HepG2 (cell line): ENCODE measurements at regions not wholly inside any gene's neighbourhood (a gene's known extent, or its start where the extent isn't known, plus 50 kb on each side); places are given as distances from the start of the nearest gene placed in this dataset.

Source experiments
- ATAC-seq: fragments of 200-7000 bp; cut with Tn5 transposase; 3 replicates; pipeline ENCODE4 v1.9.1; 2020; ENCODE audit warnings: mild to moderate bottlenecking, moderate library complexity
- BruUV-seq: library from RNA; stranded (reverse); fragments of 400-500 nt; replicated peaks from 2 replicates; lab custom pipeline; 2021; lab: Mats Ljungman, UMichigan
- CTCF ChIA-PET: fragments of 300-600 bp; formaldehyde crosslinking; extraction: SDS; loops from one replicate; lab custom pipeline; 2021; ENCODE audit warnings: low total read pairs, inconsistent platforms, low intra/inter-chr PET ratio; lab: Yijun Ruan, JAX
- POLR2A ChIA-PET: fragments of 350-600 bp; sonication (Branson Sonifier 250); formaldehyde crosslinking; loops from one replicate; lab custom pipeline; 2020; ENCODE audit warnings: antibody characterized with exemption, inconsistent platforms; lab: Yijun Ruan, JAX
- DNase-seq: peaks from one replicate; pipeline ENCODE4 v3.0.0-alpha.2; 2015; ENCODE audit warnings: low spot score
- FAIRE-seq: peaks from 3 replicates; lab custom pipeline; 2011; peaks lifted over from hg19 to GRCh38; lab: Jason Lieb, UNC
- H2AFZ ChIP-seq: one replicate; pipeline ENCODE4 v1.6.1; 2011; ENCODE audit warnings: low read length, inconsistent platforms
- H3K27ac ChIP-seq: fragments of 300-600 bp; 3 replicates; pipeline ENCODE4 v1.8.0; 2011; ENCODE audit warnings: mixed run types, mild to moderate bottlenecking, mixed read lengths, low read length, inconsistent platforms; ENCODE audit not compliant: insufficient read depth; ENCODE audit errors: extremely low read length
- H3K27me3 ChIP-seq, 2 experiments: fragments of 200-600 bp in 1 of 2; 2 replicates in 1 of 2; 3 replicates in 1 of 2; pipeline versions ENCODE4 v1.6.0 to v1.8.0; 2011; ENCODE audit warnings: low read length in 2 of 2, mild to moderate bottlenecking in 2 of 2, moderate library complexity in 2 of 2, inconsistent platforms in 1 of 2; ENCODE audit not compliant: insufficient read depth in 2 of 2, control insufficient read depth in 1 of 2
- H3K36me3 ChIP-seq, 2 experiments: fragments of 200-600 bp in 1 of 2; replicated peaks in 1 of 2; 2 replicates in 1 of 2; 3 replicates in 1 of 2; pipeline versions ENCODE4 v1.5.1 to v1.8.0; 2011; ENCODE audit warnings: low read length in 2 of 2, inconsistent platforms in 1 of 2; ENCODE audit not compliant: insufficient read depth in 2 of 2, control insufficient read depth in 1 of 2
- H3K4me1 ChIP-seq: 2 replicates; pipeline ENCODE4 v1.5.1; 2012; ENCODE audit warnings: low read length, inconsistent platforms; ENCODE audit not compliant: insufficient read depth
- H3K4me2 ChIP-seq: 2 replicates; pipeline ENCODE4 v1.6.0; 2011; ENCODE audit warnings: low read depth, low read length, inconsistent platforms
- H3K4me3 ChIP-seq, 3 experiments: fragments of 200-600 bp in 1 of 3; sonication (generic), shearing (Covaris generic) in 1 of 3; replicated peaks in 1 of 3; 2 replicates each; pipeline ENCODE4 v1.5.1; 2011 to 2016; ENCODE audit warnings: low read length in 3 of 3, inconsistent platforms in 2 of 3, low read depth in 2 of 3, mild to moderate bottlenecking in 2 of 3, control low read depth in 1 of 3, mixed read lengths in 1 of 3; ENCODE audit not compliant: insufficient read depth in 1 of 3
- H3K79me2 ChIP-seq: one replicate; pipeline ENCODE4 v1.6.1; 2011; ENCODE audit warnings: low read length, inconsistent platforms; ENCODE audit not compliant: insufficient read depth
- H3K9ac ChIP-seq: 2 replicates; pipeline ENCODE4 v1.6.0; 2011; ENCODE audit warnings: mild to moderate bottlenecking, low read depth, low read length, inconsistent platforms; ENCODE audit not compliant: insufficient read depth
- H3K9me3 ChIP-seq: 2 replicates; pipeline ENCODE4 v1.5.1; 2012; ENCODE audit warnings: mild to moderate bottlenecking, low read length
- H4K20me1 ChIP-seq: 2 replicates; pipeline ENCODE4 v1.6.0; 2011; ENCODE audit warnings: inconsistent platforms, mild to moderate bottlenecking, low read length, moderate library complexity; ENCODE audit not compliant: insufficient read depth
- BCL6 ChIP-seq: IDR thresholded peaks from 2 replicates; pipeline ENCODE4 v1.6.1; 2016; ENCODE audit warnings: missing genetic modification reagents, missing compliant biosample characterization
- FOXM1 ChIP-seq: sonication (generic); formaldehyde crosslinking; IDR thresholded peaks from 2 replicates; pipeline ENCODE4 v1.5.0; 2020; ENCODE audit warnings: missing genetic modification reagents
- HNRNPLL ChIP-seq: fragments of 200-400 bp; formaldehyde crosslinking; IDR thresholded peaks from 2 replicates; pipeline ENCODE4 v1.6.1; 2017; ENCODE audit warnings: mild to moderate bottlenecking, low read depth, low read length; ENCODE audit not compliant: poor library complexity, severe bottlenecking
- IKZF1 ChIP-seq: fragments of 450-650 bp; IDR thresholded peaks from 2 replicates; pipeline ENCODE4 v1.7.1; 2016
- MAFK ChIP-seq, 2 experiments: IDR thresholded peaks in 1 of 2; conservative IDR thresholded peaks in 1 of 2; 2 replicates each; pipeline ENCODE4 v1.6.1; 2011; ENCODE audit warnings: improper control_type of control experiment in 2 of 2, low read length in 2 of 2
- NR2F1 ChIP-seq, 2 experiments: fragments of 450-650 bp in 1 of 2; formaldehyde crosslinking in 1 of 2; IDR thresholded peaks; 2 replicates each; pipeline versions ENCODE4 v1.5.0 to v1.6.1; 2016 to 2020; ENCODE audit warnings: mild to moderate bottlenecking in 1 of 2, missing compliant biosample characterization in 1 of 2, missing genetic modification reagents in 1 of 2, moderate library complexity in 1 of 2
- SKI ChIP-seq: fragments of 450-650 bp; IDR thresholded peaks from one replicate; pipeline ENCODE4 v1.6.1; 2018; ENCODE audit warnings: mild to moderate bottlenecking; ENCODE audit not compliant: partially characterized antibody
- TCF7L2 ChIP-seq: IDR thresholded peaks from 2 replicates; pipeline ENCODE4 v1.6.1; 2011; ENCODE audit warnings: mild to moderate bottlenecking, low read depth, low read length, moderate library complexity
- ZNF251 ChIP-seq: sonication (generic); formaldehyde crosslinking; IDR thresholded peaks from 2 replicates; pipeline ENCODE4 v1.9.0; 2021; ENCODE audit warnings: mild to moderate bottlenecking, missing genetic modification reagents
- ZNF343 ChIP-seq: sonication (generic); formaldehyde crosslinking; IDR thresholded peaks from 2 replicates; pipeline ENCODE4 v1.4.0; 2020; ENCODE audit warnings: mild to moderate bottlenecking, missing genetic modification reagents
- ZNF530 ChIP-seq: sonication (generic); formaldehyde crosslinking; IDR thresholded peaks from 2 replicates; pipeline ENCODE4 v1.5.0; 2020; ENCODE audit warnings: low read depth, mild to moderate bottlenecking, missing genetic modification reagents
- ZNF563 ChIP-seq: sonication (generic); formaldehyde crosslinking; IDR thresholded peaks from 2 replicates; pipeline ENCODE4 v1.8.0; 2022; ENCODE audit warnings: mild to moderate bottlenecking, moderate library complexity, missing genetic modification reagents
- ZNF749 ChIP-seq: sonication (generic); formaldehyde crosslinking; IDR thresholded peaks from 2 replicates; pipeline ENCODE4 v1.8.0; 2022; ENCODE audit warnings: mild to moderate bottlenecking, missing genetic modification reagents, moderate library complexity, borderline replicate concordance
- ZNF775 ChIP-seq: sonication (generic); formaldehyde crosslinking; IDR thresholded peaks from 2 replicates; pipeline ENCODE4 v1.4.0; 2020; ENCODE audit warnings: missing genetic modification reagents, mild to moderate bottlenecking, moderate library complexity, borderline replicate concordance
- ZSCAN20 ChIP-seq: sonication (generic); formaldehyde crosslinking; IDR thresholded peaks from 2 replicates; pipeline ENCODE4 v1.4.0; 2020; ENCODE audit warnings: missing genetic modification reagents, mild to moderate bottlenecking, borderline replicate concordance
- in situ Hi-C: cut with HindIII; loops from 2 replicates; pipeline ENCODE4 v1.10.0; 2017; ENCODE audit warnings: low pct_unique_long_range_greater_than_20kb; ENCODE audit not compliant: extremely low pct_ligation_motif_present
- intact Hi-C: fragments of 100-400 bp; cut with micrococcal nuclease; formaldehyde crosslinking; loops from one replicate; pipeline ENCODE4 v1.10.0; 2022; ENCODE audit not compliant: unreplicated experiment
- TF ChIP-seq, protein P1 (sequence below): sonication (generic); formaldehyde crosslinking; IDR thresholded peaks from 2 replicates; pipeline ENCODE4 v1.8.1; 2023; ENCODE audit warnings: mild to moderate bottlenecking, missing genetic modification reagents
- TF ChIP-seq, protein P2 (sequence below): sonication (generic); formaldehyde crosslinking; IDR thresholded peaks from 2 replicates; pipeline ENCODE4 v1.4.0; 2020; ENCODE audit warnings: missing genetic modification reagents, low read depth, mild to moderate bottlenecking, borderline replicate concordance
- TF ChIP-seq, protein P3 (sequence below): sonication (generic); formaldehyde crosslinking; IDR thresholded peaks from 2 replicates; pipeline ENCODE4 v1.4.0; 2020; ENCODE audit warnings: mild to moderate bottlenecking, missing genetic modification reagents
- TF ChIP-seq, protein P4 (sequence below): sonication (generic); formaldehyde crosslinking; IDR thresholded peaks from 2 replicates; pipeline ENCODE4 v1.4.0; 2020; ENCODE audit warnings: missing genetic modification reagents, borderline replicate concordance

DNA sequence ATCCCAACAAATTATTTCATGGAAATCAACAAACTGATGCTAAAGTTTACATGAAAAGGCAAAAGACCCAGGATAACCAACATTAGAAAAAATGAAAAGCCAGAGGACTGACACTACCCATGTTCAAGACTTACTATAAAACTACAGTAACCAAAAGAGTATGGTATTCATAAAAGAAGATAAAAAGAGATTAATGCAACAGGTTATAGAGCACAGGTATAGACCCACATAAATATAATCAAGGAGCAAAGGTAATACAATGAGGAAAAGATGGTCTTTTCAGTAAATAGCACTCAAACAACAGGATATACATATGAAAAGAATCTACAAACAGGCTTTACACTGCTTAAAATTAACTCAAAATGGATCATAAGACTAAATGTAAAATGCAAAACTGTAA is 1342.7 kb downstream of the UQCRFS1 start:
- Histone ChIP-seq H3K27me3 (no peaks in the 10 kb centered on the region), H3K4me3 (no peak overlapping the region), H3K9me3 (peaks cover 81% of the 10 kb centered on the region), H3K4me2 (no peak overlapping the region), H3K79me2 (no peaks in the 10 kb centered on the region), H3K4me1 (no peaks in the 10 kb centered on the region), H3K27ac (no peak overlapping the region), H4K20me1 (no peaks in the 10 kb centered on the region), H3K9ac (no peak overlapping the region), H2AFZ (no peak overlapping the region), H3K36me3 (no peaks in the 10 kb centered on the region)
- CTCF ChIA-PET, result no interaction called here
- in situ Hi-C loops (no loop called here), intact Hi-C loops (no loop called here)
- BruUV-seq, result no TSS peak
- ATAC-seq (no peak), DNase-seq (no peak), FAIRE-seq (no peak)
- POLR2A ChIA-PET, result no interaction called here
- no peak for TF ChIP-seq NR2F1 (CRISPR knock-in tag; IDR thresholded peaks at IDR 0.05)
- TF ChIP-seq, protein P1, sequence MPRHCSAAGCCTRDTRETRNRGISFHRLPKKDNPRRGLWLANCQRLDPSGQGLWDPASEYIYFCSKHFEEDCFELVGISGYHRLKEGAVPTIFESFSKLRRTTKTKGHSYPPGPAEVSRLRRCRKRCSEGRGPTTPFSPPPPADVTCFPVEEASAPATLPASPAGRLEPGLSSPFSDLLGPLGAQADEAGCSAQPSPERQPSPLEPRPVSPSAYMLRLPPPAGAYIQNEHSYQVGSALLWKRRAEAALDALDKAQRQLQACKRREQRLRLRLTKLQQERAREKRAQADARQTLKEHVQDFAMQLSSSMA (CRISPR knock-in tag), result no peak
- no peak for TF ChIP-seq ZNF343
- TF ChIP-seq ZNF749, result no peak
- TF ChIP-seq MAFK (conservative IDR thresholded peaks at IDR 0.05 in 1 of 2, IDR thresholded peaks at IDR 0.05 in 1 of 2; ENCODE audit: low read length in 2 of 2), result no peak
- TF ChIP-seq ZSCAN20 (CRISPR knock-in tag), result no peak
- TF ChIP-seq ZNF563 (CRISPR knock-in tag), result no peak
- no peak for TF ChIP-seq ZNF775 (CRISPR knock-in tag)
- TF ChIP-seq FOXM1 (CRISPR knock-in tag), result no peak
- TF ChIP-seq ZNF251 (CRISPR knock-in tag), result no peak
- no peak for TF ChIP-seq IKZF1
- TF ChIP-seq, protein P2, sequence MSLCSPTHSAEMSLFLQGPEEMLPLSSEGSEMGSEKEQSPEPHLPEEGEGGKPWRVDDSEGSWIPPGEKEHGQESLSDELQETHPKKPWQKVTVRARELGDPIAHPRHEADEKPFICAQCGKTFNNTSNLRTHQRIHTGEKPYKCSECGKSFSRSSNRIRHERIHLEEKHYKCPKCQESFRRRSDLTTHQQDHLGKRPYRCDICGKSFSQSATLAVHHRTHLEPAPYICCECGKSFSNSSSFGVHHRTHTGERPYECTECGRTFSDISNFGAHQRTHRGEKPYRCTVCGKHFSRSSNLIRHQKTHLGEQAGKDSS (CRISPR knock-in tag), result no peak
- no peak for TF ChIP-seq TCF7L2
- TF ChIP-seq, protein P3, sequence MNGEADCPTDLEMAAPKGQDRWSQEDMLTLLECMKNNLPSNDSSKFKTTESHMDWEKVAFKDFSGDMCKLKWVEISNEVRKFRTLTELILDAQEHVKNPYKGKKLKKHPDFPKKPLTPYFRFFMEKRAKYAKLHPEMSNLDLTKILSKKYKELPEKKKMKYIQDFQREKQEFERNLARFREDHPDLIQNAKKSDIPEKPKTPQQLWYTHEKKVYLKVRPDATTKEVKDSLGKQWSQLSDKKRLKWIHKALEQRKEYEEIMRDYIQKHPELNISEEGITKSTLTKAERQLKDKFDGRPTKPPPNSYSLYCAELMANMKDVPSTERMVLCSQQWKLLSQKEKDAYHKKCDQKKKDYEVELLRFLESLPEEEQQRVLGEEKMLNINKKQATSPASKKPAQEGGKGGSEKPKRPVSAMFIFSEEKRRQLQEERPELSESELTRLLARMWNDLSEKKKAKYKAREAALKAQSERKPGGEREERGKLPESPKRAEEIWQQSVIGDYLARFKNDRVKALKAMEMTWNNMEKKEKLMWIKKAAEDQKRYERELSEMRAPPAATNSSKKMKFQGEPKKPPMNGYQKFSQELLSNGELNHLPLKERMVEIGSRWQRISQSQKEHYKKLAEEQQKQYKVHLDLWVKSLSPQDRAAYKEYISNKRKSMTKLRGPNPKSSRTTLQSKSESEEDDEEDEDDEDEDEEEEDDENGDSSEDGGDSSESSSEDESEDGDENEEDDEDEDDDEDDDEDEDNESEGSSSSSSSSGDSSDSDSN (CRISPR knock-in tag), result no peak
- TF ChIP-seq HNRNPLL, result no peak
- TF ChIP-seq, protein P4, sequence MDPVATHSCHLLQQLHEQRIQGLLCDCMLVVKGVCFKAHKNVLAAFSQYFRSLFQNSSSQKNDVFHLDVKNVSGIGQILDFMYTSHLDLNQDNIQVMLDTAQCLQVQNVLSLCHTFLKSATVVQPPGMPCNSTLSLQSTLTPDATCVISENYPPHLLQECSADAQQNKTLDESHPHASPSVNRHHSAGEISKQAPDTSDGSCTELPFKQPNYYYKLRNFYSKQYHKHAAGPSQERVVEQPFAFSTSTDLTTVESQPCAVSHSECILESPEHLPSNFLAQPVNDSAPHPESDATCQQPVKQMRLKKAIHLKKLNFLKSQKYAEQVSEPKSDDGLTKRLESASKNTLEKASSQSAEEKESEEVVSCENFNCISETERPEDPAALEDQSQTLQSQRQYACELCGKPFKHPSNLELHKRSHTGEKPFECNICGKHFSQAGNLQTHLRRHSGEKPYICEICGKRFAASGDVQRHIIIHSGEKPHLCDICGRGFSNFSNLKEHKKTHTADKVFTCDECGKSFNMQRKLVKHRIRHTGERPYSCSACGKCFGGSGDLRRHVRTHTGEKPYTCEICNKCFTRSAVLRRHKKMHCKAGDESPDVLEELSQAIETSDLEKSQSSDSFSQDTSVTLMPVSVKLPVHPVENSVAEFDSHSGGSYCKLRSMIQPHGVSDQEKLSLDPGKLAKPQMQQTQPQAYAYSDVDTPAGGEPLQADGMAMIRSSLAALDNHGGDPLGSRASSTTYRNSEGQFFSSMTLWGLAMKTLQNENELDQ (CRISPR knock-in tag), result no peak
- no peak for TF ChIP-seq SKI
- TF ChIP-seq BCL6 (CRISPR knock-in tag), result no peak
- no peak for TF ChIP-seq ZNF530 (CRISPR knock-in tag)
